ENCODE measurements at regions not wholly inside any gene's neighbourhood (a gene's known extent, or its start where the extent isn't known, plus 50 kb on each side); places are given as distances from the start of the nearest gene placed in this dataset.

DNA sequence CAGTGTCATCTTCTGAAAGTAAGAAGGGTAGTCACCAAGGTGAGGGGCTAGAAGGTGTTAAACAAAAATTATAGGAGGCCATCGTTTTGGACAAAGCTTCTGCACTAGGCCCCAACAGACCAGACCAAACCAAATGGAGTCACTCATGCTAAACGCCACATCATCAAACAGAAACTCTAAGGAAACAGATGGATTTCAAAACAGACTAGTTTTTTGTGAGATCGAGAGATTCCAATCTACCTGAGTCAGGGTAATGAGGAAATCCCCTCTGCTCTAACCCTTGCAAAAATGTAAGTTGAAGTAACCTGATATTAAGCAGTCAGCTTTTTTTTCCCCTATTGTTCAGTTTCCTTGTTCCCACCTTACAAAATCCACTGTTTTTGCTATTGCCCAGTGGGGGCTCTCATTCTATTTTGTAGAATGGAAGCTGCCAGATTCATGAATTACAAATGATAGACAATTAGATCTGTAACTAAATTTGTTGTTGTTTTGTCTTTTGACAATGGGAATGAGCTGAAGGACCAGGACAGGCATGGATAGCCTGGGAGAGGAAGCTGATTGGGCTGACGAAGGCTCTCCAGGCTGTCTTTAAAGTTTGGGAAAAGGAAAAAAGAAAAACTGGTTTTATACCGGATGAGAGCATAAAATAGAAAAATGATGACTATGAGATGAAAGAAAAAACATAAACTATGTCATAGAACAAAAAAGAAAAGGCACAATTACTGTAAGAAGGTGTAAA, 94.7 kb upstream of the ADAMTSL1 start:
- POLR2A ChIA-PET, result no interaction called here
- intact Hi-C loops (cut with micrococcal nuclease; ENCODE audit: unreplicated experiment), result no loop called here
- H3K27ac ChIP-seq (ENCODE audit: extremely low read length, insufficient read depth, low read length), result no peak overlapping the region
- H3K27me3 ChIP-seq (ENCODE audit: control insufficient read depth in 1 of 2, insufficient read depth in 2 of 2, low read length in 2 of 2), result no peaks in the 10 kb centered on the region
- TF ChIP-seq, protein P1, sequence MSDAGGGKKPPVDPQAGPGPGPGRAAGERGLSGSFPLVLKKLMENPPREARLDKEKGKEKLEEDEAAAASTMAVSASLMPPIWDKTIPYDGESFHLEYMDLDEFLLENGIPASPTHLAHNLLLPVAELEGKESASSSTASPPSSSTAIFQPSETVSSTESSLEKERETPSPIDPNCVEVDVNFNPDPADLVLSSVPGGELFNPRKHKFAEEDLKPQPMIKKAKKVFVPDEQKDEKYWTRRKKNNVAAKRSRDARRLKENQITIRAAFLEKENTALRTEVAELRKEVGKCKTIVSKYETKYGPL (CRISPR knock-in tag; IDR thresholded peaks at IDR 0.05), result no peak
- TF ChIP-seq ZNF687 (CRISPR knock-in tag; IDR thresholded peaks at IDR 0.05) (no peak), REPIN1 (CRISPR knock-in tag; IDR thresholded peaks at IDR 0.05; ENCODE audit: borderline replicate concordance, low read depth) (no peak), ZNF569 (CRISPR knock-in tag; IDR thresholded peaks at IDR 0.05; ENCODE audit: borderline replicate concordance) (no peak), MXD4 (CRISPR knock-in tag; IDR thresholded peaks at IDR 0.05) (no peak), MIER3 (CRISPR knock-in tag; IDR thresholded peaks at IDR 0.05; ENCODE audit: borderline replicate concordance) (no peak), CREM (IDR thresholded peaks at IDR 0.05) (no peak), CREM (CRISPR knock-in tag; IDR thresholded peaks at IDR 0.05) (no peak), GATAD1 (CRISPR knock-in tag; IDR thresholded peaks at IDR 0.05) (no peak), ZFP91 (CRISPR knock-in tag; IDR thresholded peaks at IDR 0.05; ENCODE audit: borderline replicate concordance) (no peak), EZH2 (conservative IDR thresholded peaks at IDR 0.05; ENCODE audit: low read depth, low read length) (no peak), ZNF333 (CRISPR knock-in tag; IDR thresholded peaks at IDR 0.05; ENCODE audit: borderline replicate concordance) (no peak), GTF2F1 (IDR thresholded peaks at IDR 0.05; ENCODE audit: low read length) (no peak), NFRKB (IDR thresholded peaks at IDR 0.05) (no peak), KLF9 (CRISPR knock-in tag; IDR thresholded peaks at IDR 0.05; ENCODE audit: low read depth) (no peak), ZNF343 (CRISPR knock-in tag; IDR thresholded peaks at IDR 0.05) (no peak), SUZ12 (IDR thresholded peaks at IDR 0.05; ENCODE audit: low read depth, low read length) (no peak)
- TF ChIP-seq, protein P2, sequence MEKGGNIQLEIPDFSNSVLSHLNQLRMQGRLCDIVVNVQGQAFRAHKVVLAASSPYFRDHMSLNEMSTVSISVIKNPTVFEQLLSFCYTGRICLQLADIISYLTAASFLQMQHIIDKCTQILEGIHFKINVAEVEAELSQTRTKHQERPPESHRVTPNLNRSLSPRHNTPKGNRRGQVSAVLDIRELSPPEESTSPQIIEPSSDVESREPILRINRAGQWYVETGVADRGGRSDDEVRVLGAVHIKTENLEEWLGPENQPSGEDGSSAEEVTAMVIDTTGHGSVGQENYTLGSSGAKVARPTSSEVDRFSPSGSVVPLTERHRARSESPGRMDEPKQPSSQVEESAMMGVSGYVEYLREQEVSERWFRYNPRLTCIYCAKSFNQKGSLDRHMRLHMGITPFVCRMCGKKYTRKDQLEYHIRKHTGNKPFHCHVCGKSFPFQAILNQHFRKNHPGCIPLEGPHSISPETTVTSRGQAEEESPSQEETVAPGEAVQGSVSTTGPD (CRISPR knock-in tag; IDR thresholded peaks at IDR 0.05), result no peak
- no peak overlapping the region for H3K9ac ChIP-seq (ENCODE audit: insufficient read depth, low read depth, low read length)
- no peak overlapping the region for H2AFZ ChIP-seq (ENCODE audit: low read length)
- FAIRE-seq, result no peak
- no peaks in the 10 kb centered on the region for H4K20me1 ChIP-seq (ENCODE audit: insufficient read depth, low read length)
- H3K36me3 ChIP-seq (replicated peaks in 1 of 2; ENCODE audit: control insufficient read depth in 1 of 2, insufficient read depth in 2 of 2, low read length in 2 of 2), result no peaks in the 10 kb centered on the region
- CTCF ChIA-PET (ENCODE audit: low intra/inter-chr PET ratio, low total read pairs), result no interaction called here
- DNase-seq (ENCODE audit: low spot score), result no peak
- ATAC-seq, result no peak
- H3K79me2 ChIP-seq (ENCODE audit: insufficient read depth, low read length), result no peaks in the 10 kb centered on the region
- BruUV-seq (replicated peaks), result no TSS peak
- in situ Hi-C loops (cut with HindIII; ENCODE audit: extremely low pct_ligation_motif_present, low pct_unique_long_range_greater_than_20kb), result no loop called here
- no peaks in the 10 kb centered on the region for H3K9me3 ChIP-seq (ENCODE audit: low read length)
- H3K4me2 ChIP-seq (ENCODE audit: low read depth, low read length), result no peak overlapping the region
- no peak overlapping the region for H3K4me3 ChIP-seq (replicated peaks in 1 of 3; ENCODE audit: insufficient read depth in 1 of 3, low read depth in 2 of 3, low read length in 3 of 3)
- H3K4me1 ChIP-seq (ENCODE audit: insufficient read depth, low read length), result no peaks in the 10 kb centered on the region
- WGBS (ENCODE audit: low lambda C conversion rate), result 3% methylated on average over 5 of the region's 5 CpGs

Data from HepG2 (cell line).